H1 (cell line): ENCODE measurements at regions not wholly inside any gene's neighbourhood (a gene's known extent, or its start where the extent isn't known, plus 50 kb on each side); places are given as distances from the start of the nearest gene placed in this dataset.

ENCODE experiments used
- CTCF ChIA-PET: fragments of 300-600 bp; sonication (Branson Sonifier 250); formaldehyde crosslinking; loops from one replicate; lab custom pipeline; 2021; ENCODE audit not compliant: partially characterized antibody; lab: Charles Lee
- POLR2A ChIA-PET: fragments of 300-600 bp; sonication (Branson Sonifier 250); formaldehyde crosslinking; loops from one replicate; lab custom pipeline; 2021; ENCODE audit warnings: inconsistent platforms; ENCODE audit not compliant: partially characterized antibody; lab: Charles Lee
- DNase-seq, 2 experiments: peaks; one replicate each; pipeline versions ENCODE4 v3.0.0 to v3.0.0-alpha.2; 2010 to 2022; ENCODE audit warnings: low spot score in 2 of 2, low read depth in 1 of 2, mixed read lengths in 1 of 2
- FAIRE-seq: peaks from 2 replicates; lab custom pipeline; 2011; peaks lifted over from hg19 to GRCh38; lab: Jason Lieb, UNC
- H2AFZ ChIP-seq: 2 replicates; pipeline ENCODE4 v1.8.1; 2012; ENCODE audit warnings: low read length, inconsistent platforms
- H2AK5ac ChIP-seq: 2 replicates; pipeline ENCODE4 v1.6.1; 2013; ENCODE audit warnings: low read depth, low read length
- H2BK120ac ChIP-seq: replicated peaks from 2 replicates; pipeline ENCODE3; 2013; ENCODE audit warnings: low read depth, low read length, inconsistent platforms
- H2BK12ac ChIP-seq: 2 replicates; pipeline ENCODE4 v1.6.1; 2013; ENCODE audit warnings: low read depth, low read length
- H2BK15ac ChIP-seq: 2 replicates; pipeline ENCODE4 v1.6.1; 2013; ENCODE audit warnings: low read length
- H2BK20ac ChIP-seq: 2 replicates; pipeline ENCODE4 v1.6.1; 2013; ENCODE audit warnings: low read length
- H2BK5ac ChIP-seq: 2 replicates; pipeline ENCODE4 v1.6.1; 2013; ENCODE audit warnings: low read depth, low read length
- H3K14ac ChIP-seq: 2 replicates; pipeline ENCODE4 v1.6.1; 2013; ENCODE audit warnings: inconsistent platforms; ENCODE audit not compliant: insufficient read length
- H3K18ac ChIP-seq: 2 replicates; pipeline ENCODE4 v1.6.1; 2013; ENCODE audit warnings: low read length; ENCODE audit errors: extremely low read depth
- H3K23ac ChIP-seq: 2 replicates; pipeline ENCODE4 v1.6.1; 2013; ENCODE audit warnings: inconsistent platforms; ENCODE audit not compliant: insufficient read length
- H3K23me2 ChIP-seq: 2 replicates; pipeline ENCODE4 v1.6.1; 2013; ENCODE audit warnings: low read depth, low read length
- H3K27ac ChIP-seq: 2 replicates; pipeline ENCODE4 v1.6.1; 2011; ENCODE audit warnings: low read depth, low read length, inconsistent platforms
- H3K27me3 ChIP-seq, 4 experiments: replicated peaks in 1 of 4; 1 replicate in 1 of 4; 2 replicates in 3 of 4; pipeline versions ENCODE4 v1.6.1 to v1.8.1; 2011 to 2013; ENCODE audit warnings: low read length in 3 of 4, mild to moderate bottlenecking in 3 of 4, inconsistent platforms in 2 of 4, mixed read lengths in 2 of 4, moderate library complexity in 1 of 4; ENCODE audit not compliant: control insufficient read depth in 3 of 4, insufficient read depth in 3 of 4; ENCODE audit errors: extremely low read depth in 1 of 4
- H3K36me3 ChIP-seq, 4 experiments: 2 replicates each; pipeline versions ENCODE4 v1.6.1 to v1.8.1; 2011 to 2013; ENCODE audit warnings: mild to moderate bottlenecking in 4 of 4, low read length in 3 of 4, moderate library complexity in 2 of 4, control low read depth in 1 of 4, inconsistent platforms in 1 of 4; ENCODE audit not compliant: insufficient read depth in 4 of 4, control insufficient read depth in 2 of 4
- H3K4ac ChIP-seq: replicated peaks from 2 replicates; pipeline ENCODE3; 2013; ENCODE audit warnings: low read length, low read depth, mixed read lengths, inconsistent platforms; ENCODE audit not compliant: insufficient read length
- H3K4me1 ChIP-seq, 4 experiments: replicated peaks in 1 of 4; 1 replicate in 1 of 4; 2 replicates in 3 of 4; pipeline versions ENCODE4 v1.6.1 to v1.8.1; 2011 to 2013; ENCODE audit warnings: low read length in 3 of 4, inconsistent platforms in 2 of 4, mixed read lengths in 1 of 4; ENCODE audit not compliant: insufficient read depth in 4 of 4, control insufficient read depth in 3 of 4
- H3K4me2 ChIP-seq, 2 experiments: 2 replicates each; pipeline versions ENCODE4 v1.6.1 to v1.8.1; 2011 to 2013; ENCODE audit warnings: low read depth in 2 of 2, low read length in 2 of 2, control low read depth in 1 of 2, inconsistent platforms in 1 of 2, mild to moderate bottlenecking in 1 of 2; ENCODE audit not compliant: insufficient read depth in 1 of 2
- H3K4me3 ChIP-seq, 4 experiments: fragments of 200-600, 300-600 bp in 1 of 4; sonication (generic), shearing (Covaris generic), sonication (Bioruptor Twin) in 1 of 4; 2 replicates each; pipeline versions ENCODE4 v1.5.1 to v1.8.1; 2011 to 2016; ENCODE audit warnings: low read length in 4 of 4, low read depth in 3 of 4, control low read depth in 2 of 4, inconsistent platforms in 2 of 4, mild to moderate bottlenecking in 2 of 4, mixed read lengths in 1 of 4, moderate library complexity in 1 of 4; ENCODE audit not compliant: insufficient read depth in 2 of 4; ENCODE audit errors: extremely low read depth in 1 of 4
- H3K56ac ChIP-seq: replicated peaks from 2 replicates; pipeline ENCODE3; 2013; ENCODE audit warnings: low read depth, mild to moderate bottlenecking, mixed read lengths, low read length, inconsistent platforms; ENCODE audit not compliant: insufficient read length
- H3K79me1 ChIP-seq: 2 replicates; pipeline ENCODE4 v1.6.1; 2013; ENCODE audit warnings: low read depth, low read length, control low read depth
- H3K79me2 ChIP-seq, 2 experiments: 2 replicates each; pipeline versions ENCODE4 v1.6.1 to v1.8.1; 2012 to 2013; ENCODE audit warnings: low read length in 2 of 2, mild to moderate bottlenecking in 2 of 2, inconsistent platforms in 1 of 2; ENCODE audit not compliant: insufficient read depth in 2 of 2, control insufficient read depth in 1 of 2
- H3K9ac ChIP-seq, 4 experiments: replicated peaks in 1 of 4; 1 replicate in 1 of 4; 2 replicates in 3 of 4; pipeline versions ENCODE4 v1.6.1 to v1.8.1; 2011 to 2013; ENCODE audit warnings: low read depth in 3 of 4, low read length in 3 of 4, control low read depth in 2 of 4, mild to moderate bottlenecking in 2 of 4, moderate library complexity in 2 of 4, inconsistent platforms in 1 of 4; ENCODE audit errors: extremely low read depth in 1 of 4
- H3K9me3 ChIP-seq, 2 experiments: 2 replicates each; pipeline versions ENCODE4 v1.6.1 to v1.8.1; 2012 to 2013; ENCODE audit warnings: mild to moderate bottlenecking in 2 of 2, moderate library complexity in 2 of 2, control low read depth in 1 of 2, inconsistent platforms in 1 of 2, low read depth in 1 of 2, low read length in 1 of 2, mixed read lengths in 1 of 2; ENCODE audit not compliant: insufficient read depth in 2 of 2
- H4K20me1 ChIP-seq, 2 experiments: replicated peaks in 1 of 2; 2 replicates each; pipeline versions ENCODE3 to v1.8.1; 2011 to 2013; ENCODE audit warnings: inconsistent platforms in 2 of 2, low read length in 2 of 2, mild to moderate bottlenecking in 1 of 2; ENCODE audit not compliant: insufficient read depth in 2 of 2, control insufficient read depth in 1 of 2
- H4K5ac ChIP-seq: 2 replicates; pipeline ENCODE4 v1.6.1; 2013; ENCODE audit warnings: low read length, low read depth, mixed read lengths, inconsistent platforms; ENCODE audit not compliant: insufficient read length
- H4K8ac ChIP-seq: 2 replicates; pipeline ENCODE4 v1.8.0; 2013; ENCODE audit warnings: mild to moderate bottlenecking, moderate library complexity, low read length, inconsistent platforms; ENCODE audit not compliant: insufficient read depth; ENCODE audit errors: extremely low read depth
- H4K91ac ChIP-seq: replicated peaks from 2 replicates; pipeline ENCODE3; 2013; ENCODE audit warnings: low read length, mixed read lengths, inconsistent platforms; ENCODE audit not compliant: insufficient read length
- RAD21 ChIP-seq, 2 experiments: IDR thresholded peaks in 1 of 2; conservative IDR thresholded peaks in 1 of 2; 2 replicates each; pipeline ENCODE4 v1.6.1; 2011; ENCODE audit warnings: low read depth in 2 of 2, low read length in 2 of 2, improper control_type of control experiment in 1 of 2, inconsistent platforms in 1 of 2, mild to moderate bottlenecking in 1 of 2, moderate library complexity in 1 of 2
- SUZ12 ChIP-seq: fragments of 200-600 bp; sonication (generic); IDR thresholded peaks from 2 replicates; pipeline ENCODE4 v1.6.1; 2012; ENCODE audit warnings: mild to moderate bottlenecking, inconsistent platforms, low read length, moderate library complexity, mixed read lengths
- WGBS, 2 experiments: shearing (Covaris generic) in 1 of 2; methylation state at CpG; one replicate each; pipeline versions ENCODE4 v1.1.6 to v1.1.7; 2013 to 2015; ENCODE audit warnings: low lambda C conversion rate in 2 of 2, mixed read lengths in 2 of 2, inconsistent platforms in 1 of 2, low coverage in 1 of 2, missing lambda C conversion rate in 1 of 2; ENCODE audit not compliant: insufficient replicate concordance in 2 of 2, insufficient coverage in 1 of 2, insufficient read length in 1 of 2; ENCODE audit errors: extremely low coverage in 1 of 2, missing lambda C conversion rate in 1 of 2; 5-methylcytosine and 5-hydroxymethylcytosine counted together

GRCh38 chr9:1951446-1951845, 63.7 kb upstream of the SMARCA2 start:
- Histone ChIP-seq H3K4me1 (peaks cover 0 to 17% (median 7%) of the 10 kb centered on the region in 4 experiments; a peak in 4 of 7 replicates), H3K23ac (no peak overlapping the region), H3K79me1 (no peaks in the 10 kb centered on the region), H3K14ac (no peak overlapping the region), H2AK5ac (no peak overlapping the region), H3K18ac (no peak overlapping the region), H2BK5ac (no peak overlapping the region), H2BK12ac (no peak overlapping the region), H3K56ac (no peak overlapping the region), H3K23me2 (no peaks in the 10 kb centered on the region; the same call in 1 of the 2 replicates), H3K27me3 (no peaks in the 10 kb centered on the region), H4K8ac (no peak overlapping the region), H3K4me3 (no peak overlapping the region), H4K91ac (no peak overlapping the region), H3K36me3 (no peaks in the 10 kb centered on the region), H2BK15ac (no peak overlapping the region), H3K4ac (no peak overlapping the region), H2BK20ac (peak overlapping the region; percentile 24; the same call in 1 of the 2 replicates), H2AFZ (0 out of 2 replicates have a peak overlapping the region, but pooled peaks have one; percentile 13), H3K79me2 (no peaks in the 10 kb centered on the region), H2BK120ac (no peak overlapping the region), H3K9ac (no peak overlapping the region), H3K27ac (no peak overlapping the region), H4K20me1 (no peaks in the 10 kb centered on the region), H3K4me2 (0 out of 4 replicates have a peak overlapping the region, but pooled peaks of 1 of the 2 experiments have one; percentile 10), H3K9me3 (no peaks in the 10 kb centered on the region), H4K5ac (no peak overlapping the region)
- TF ChIP-seq SUZ12, result no peak
- TF ChIP-seq RAD21 (IDR thresholded peaks at IDR 0.05 in 1 of 2, conservative IDR thresholded peaks at IDR 0.05 in 1 of 2; ENCODE audit: low read depth in 2 of 2, low read length in 2 of 2), result no peak
- ChIA-PET CTCF (no interaction called here), POLR2A (no interaction called here)
- no peak for FAIRE-seq
- no peak for DNase-seq
- WGBS, 2 experiments, result 77% methylated on average over 2 of the region's 2 CpGs; no CpG with 5 or more reads in 1 of the 2 experiments
